ENCODE measurements at regions not wholly inside any gene's neighbourhood (a gene's known extent, or its start where the extent isn't known, plus 50 kb on each side); places are given as distances from the start of the nearest gene placed in this dataset.

DNA sequence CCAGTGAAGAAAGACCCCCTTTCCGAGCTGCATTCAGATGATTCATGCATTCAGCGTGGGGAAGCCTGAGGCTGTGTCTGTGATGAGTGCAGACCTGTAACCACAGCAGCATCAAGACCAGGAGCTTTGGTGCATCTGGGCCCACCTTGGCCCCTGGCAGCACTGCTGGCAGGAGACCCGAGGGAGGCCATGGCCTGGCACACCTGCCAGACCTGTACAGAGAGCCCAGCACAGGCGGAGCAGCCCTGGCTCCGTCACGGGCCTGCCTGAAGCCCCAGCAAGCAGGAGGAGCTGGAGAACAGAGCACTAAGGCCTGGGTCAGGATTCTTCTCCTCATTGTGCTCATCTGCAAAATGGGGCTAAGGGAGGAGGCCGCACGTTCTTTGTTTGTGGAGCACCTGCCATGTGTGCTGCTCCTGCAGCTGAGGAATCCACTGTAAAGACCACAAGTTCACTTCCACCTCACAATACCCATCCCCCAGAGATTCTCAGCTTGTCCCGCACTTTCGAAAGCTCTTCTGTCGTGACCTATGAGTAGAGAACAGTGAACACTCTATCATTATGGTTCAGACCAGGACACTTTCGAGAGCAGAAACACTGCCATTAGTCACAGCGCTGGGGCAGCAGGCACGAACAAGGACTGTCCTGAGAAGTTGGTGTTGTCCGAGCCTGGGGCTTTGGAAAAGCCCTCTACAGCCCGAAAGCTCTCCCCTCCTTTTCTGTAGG is 144.4 kb upstream of the CST7 start:
- no peak overlapping the region for H2AFZ ChIP-seq (ENCODE audit: low read depth, low read length)
- no peaks in the 10 kb centered on the region for H3K9me1 ChIP-seq (replicated peaks; ENCODE audit: control insufficient read depth, extremely low read depth, insufficient read depth, low read length)
- no peaks in the 10 kb centered on the region for H3K4me1 ChIP-seq (ENCODE audit: control insufficient read depth, extremely low read depth, insufficient read depth, low read length)
- DNase-seq (ENCODE audit: low read depth, low spot score) (no peak), FAIRE-seq (no peak)
- TF ChIP-seq EZH2 (IDR thresholded peaks at IDR 0.05; ENCODE audit: borderline replicate concordance, low read depth, low read length, severe bottlenecking) (no peak), POLR2AphosphoS5 (IDR thresholded peaks at IDR 0.05; ENCODE audit: insufficient read depth, low read depth, low read length) (no peak), FOS (IDR thresholded peaks at IDR 0.05; ENCODE audit: borderline replicate concordance, insufficient read depth, low read length) (no peak), JUN (IDR thresholded peaks at IDR 0.05; ENCODE audit: borderline replicate concordance, insufficient read depth, insufficient read length, low read depth) (no peak), GATA2 (IDR thresholded peaks at IDR 0.05; ENCODE audit: insufficient read depth, insufficient read length, low read depth, low read length) (no peak), POLR2A (IDR thresholded peaks at IDR 0.05; ENCODE audit: low read depth, low read length) (no peak), MYC (IDR thresholded peaks at IDR 0.05; ENCODE audit: low read depth, low read length) (no peak)
- TF ChIP-seq, protein P1, sequence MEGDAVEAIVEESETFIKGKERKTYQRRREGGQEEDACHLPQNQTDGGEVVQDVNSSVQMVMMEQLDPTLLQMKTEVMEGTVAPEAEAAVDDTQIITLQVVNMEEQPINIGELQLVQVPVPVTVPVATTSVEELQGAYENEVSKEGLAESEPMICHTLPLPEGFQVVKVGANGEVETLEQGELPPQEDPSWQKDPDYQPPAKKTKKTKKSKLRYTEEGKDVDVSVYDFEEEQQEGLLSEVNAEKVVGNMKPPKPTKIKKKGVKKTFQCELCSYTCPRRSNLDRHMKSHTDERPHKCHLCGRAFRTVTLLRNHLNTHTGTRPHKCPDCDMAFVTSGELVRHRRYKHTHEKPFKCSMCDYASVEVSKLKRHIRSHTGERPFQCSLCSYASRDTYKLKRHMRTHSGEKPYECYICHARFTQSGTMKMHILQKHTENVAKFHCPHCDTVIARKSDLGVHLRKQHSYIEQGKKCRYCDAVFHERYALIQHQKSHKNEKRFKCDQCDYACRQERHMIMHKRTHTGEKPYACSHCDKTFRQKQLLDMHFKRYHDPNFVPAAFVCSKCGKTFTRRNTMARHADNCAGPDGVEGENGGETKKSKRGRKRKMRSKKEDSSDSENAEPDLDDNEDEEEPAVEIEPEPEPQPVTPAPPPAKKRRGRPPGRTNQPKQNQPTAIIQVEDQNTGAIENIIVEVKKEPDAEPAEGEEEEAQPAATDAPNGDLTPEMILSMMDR (IDR thresholded peaks at IDR 0.05; ENCODE audit: extremely low read depth in 1 of 2, insufficient read depth in 1 of 2, low read depth in 1 of 2, low read length in 2 of 2): no peak
- TF ChIP-seq, protein P2, sequence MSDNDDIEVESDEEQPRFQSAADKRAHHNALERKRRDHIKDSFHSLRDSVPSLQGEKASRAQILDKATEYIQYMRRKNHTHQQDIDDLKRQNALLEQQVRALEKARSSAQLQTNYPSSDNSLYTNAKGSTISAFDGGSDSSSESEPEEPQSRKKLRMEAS (IDR thresholded peaks at IDR 0.05; ENCODE audit: insufficient read depth, insufficient read length): no peak
- no peaks in the 10 kb centered on the region for H3K27me3 ChIP-seq (ENCODE audit: control insufficient read depth in 2 of 2, insufficient read depth in 2 of 2, low read length in 2 of 2)
- H3K9me3 ChIP-seq (replicated peaks; ENCODE audit: control insufficient read depth, insufficient read depth, low read length): no peaks in the 10 kb centered on the region
- no peaks in the 10 kb centered on the region for H3K79me2 ChIP-seq (ENCODE audit: control insufficient read depth, insufficient read depth, low read length)
- H3K27ac ChIP-seq (ENCODE audit: insufficient read depth, low read depth, low read length): no peak overlapping the region
- no peaks in the 10 kb centered on the region for H3K36me3 ChIP-seq (ENCODE audit: control insufficient read depth in 2 of 2, extremely low read depth in 1 of 2, insufficient read depth in 2 of 2, low read length in 2 of 2)
- no peak overlapping the region for H3K4me3 ChIP-seq (replicated peaks in 1 of 3; ENCODE audit: insufficient read depth in 1 of 3, low read depth in 1 of 3, low read length in 3 of 3)
- intact Hi-C loops (cut with micrococcal nuclease) (no loop called here), dilution Hi-C loops (cut with MboI; ENCODE audit: extremely low pct_ligation_motif_present, low sequenced_read_pairs) (no loop called here)
- BruUV-seq (replicated peaks): no TSS peak
- no peak overlapping the region for H3K9ac ChIP-seq (replicated peaks; ENCODE audit: extremely low read depth, insufficient read depth, low read length)
- ChIA-PET CTCF (no interaction called here), POLR2A (no interaction called here)
- no peaks in the 10 kb centered on the region for H4K20me1 ChIP-seq (replicated peaks; ENCODE audit: control insufficient read depth, extremely low read depth, insufficient read depth, low read length)
- no peak overlapping the region for H3K4me2 ChIP-seq (ENCODE audit: insufficient read depth, low read length)

All from endothelial cell of umbilical vein (primary cell).